ENCODE measurements at regions not wholly inside any gene's neighbourhood (a gene's known extent, or its start where the extent isn't known, plus 50 kb on each side); places are given as distances from the start of the nearest gene placed in this dataset.
"Not testable (repeated sequence)": the region's sequence is repeated elsewhere in the genome, so short reads cannot be mapped to it uniquely, and the experiment has no call there.

GRCh38 chr16:26830428-26831127 lies 236.1 kb upstream of the C16orf82 start (continued):
- TF ChIP-seq PRDM10 (IDR thresholded peaks at IDR 0.05; ENCODE audit: partially characterized antibody), result no peak
- TF ChIP-seq BDP1 (IDR thresholded peaks at IDR 0.05; ENCODE audit: insufficient read depth, insufficient read length), result no peak
- no peak for TF ChIP-seq NFIX (CRISPR knock-in tag; IDR thresholded peaks at IDR 0.05; ENCODE audit: low read depth)
- no peak for TF ChIP-seq ZNF212 (CRISPR knock-in tag; IDR thresholded peaks at IDR 0.05)
- TF ChIP-seq SIN3A (IDR thresholded peaks at IDR 0.05; ENCODE audit: borderline replicate concordance in 2 of 2, control insufficient read depth in 1 of 2, low read depth in 2 of 2, low read length in 2 of 2), result no peak

- in situ Hi-C loops (cut with MboI), result not testable (repeated sequence)
These were observed 230.6 kb upstream of the C16orf82 start for GRCh38 chr16:26836114-26836513.

More at GRCh38 chr16:26836114-26836513, 230.6 kb upstream of the C16orf82 start:
- H3K9me3 ChIP-seq (replicated peaks; ENCODE audit: control insufficient read depth, insufficient read depth, low read depth, low read length); H2AFZ ChIP-seq (ENCODE audit: low read depth, low read length); DNase-seq (ENCODE audit: extremely low read depth in 1 of 4, low spot score in 3 of 4); H3K36me3 ChIP-seq (ENCODE audit: control insufficient read depth, insufficient read depth, low read length); H3K9ac ChIP-seq (ENCODE audit: insufficient read depth in 1 of 2, low read depth in 2 of 2, low read length in 2 of 2); intact Hi-C loops (cut with micrococcal nuclease); H3K4me3 ChIP-seq; H3K4me2 ChIP-seq (ENCODE audit: insufficient read depth, low read length); FAIRE-seq; POLR2A ChIA-PET; H3K79me2 ChIP-seq (ENCODE audit: control insufficient read depth, insufficient read depth, low read length); CTCF ChIA-PET (ENCODE audit: low intra/inter-chr PET ratio); H3K9me1 ChIP-seq (ENCODE audit: control insufficient read depth, insufficient read depth, low read length); BruUV-seq (replicated peaks); ATAC-seq; H3K27me3 ChIP-seq (ENCODE audit: control insufficient read depth in 2 of 2, insufficient read depth in 2 of 2, low read length in 2 of 2); H3K4me1 ChIP-seq (replicated peaks in 1 of 2; ENCODE audit: control insufficient read depth in 2 of 2, insufficient read depth in 2 of 2, low read length in 2 of 2); H4K20me1 ChIP-seq (replicated peaks; ENCODE audit: control insufficient read depth, insufficient read depth, low read length); H3K27ac ChIP-seq (ENCODE audit: extremely low read depth, low read depth, low read length): not testable (repeated sequence)
- 3% methylated on average over 24 of the region's 31 CpGs for WGBS (ENCODE audit: insufficient coverage, low coverage, missing lambda C conversion rate)
